ENCODE measurements at regions not wholly inside any gene's neighbourhood (a gene's known extent, or its start where the extent isn't known, plus 50 kb on each side); places are given as distances from the start of the nearest gene placed in this dataset.

GRCh38 chr10:33507662-33508425 lies 173.4 kb upstream of the NRP1 start:
- TF ChIP-seq POLR2A (IDR thresholded peaks at IDR 0.05) (no peak), CTCF (IDR thresholded peaks at IDR 0.05) (no peak), EP300 (IDR thresholded peaks at IDR 0.05) (no peak), POLR2AphosphoS5 (IDR thresholded peaks at IDR 0.05) (no peak)

All from stomach (tissue), 4 donors.